ENCODE measurements at regions not wholly inside any gene's neighbourhood (a gene's known extent, or its start where the extent isn't known, plus 50 kb on each side); places are given as distances from the start of the nearest gene placed in this dataset.
"Not testable (repeated sequence)": the region's sequence is repeated elsewhere in the genome, so short reads cannot be mapped to it uniquely, and the experiment has no call there.

GRCh38 chr14:106401316-106401715 is 874.9 kb downstream of the TMEM121 start:
- TF ChIP-seq CTCF (IDR thresholded peaks at IDR 0.05; ENCODE audit: low read depth, low read length, poor library complexity, severe bottlenecking); EZH2phosphoT487 (IDR thresholded peaks at IDR 0.05; ENCODE audit: borderline replicate concordance, low read length): not testable (repeated sequence)

All from DOHH2 (cell line).